HL-60 (cell line): ENCODE measurements at regions not wholly inside any gene's neighbourhood (a gene's known extent, or its start where the extent isn't known, plus 50 kb on each side); places are given as distances from the start of the nearest gene placed in this dataset.

Source experiments
- DNase-seq, 2 experiments: peaks; one replicate each; pipeline ENCODE4 v3.0.0-alpha.2; 2010 to 2020; ENCODE audit warnings: low read depth in 1 of 2, low spot score in 1 of 2
- H3K27ac ChIP-seq: fragments of 250-450 bp; sonication (Bioruptor Pico); replicated peaks from 2 replicates; pipeline ENCODE4 v1.5.1; 2020; ENCODE audit warnings: mild to moderate bottlenecking, moderate library complexity
- H3K27me3 ChIP-seq: fragments of 250-450 bp; sonication (Bioruptor Pico); 2 replicates; pipeline ENCODE4 v1.5.1; 2021; ENCODE audit warnings: mild to moderate bottlenecking, moderate library complexity; ENCODE audit not compliant: insufficient read depth, poor library complexity, severe bottlenecking
- H3K4me3 ChIP-seq: replicated peaks from 2 replicates; pipeline ENCODE4 v1.5.1; 2011; ENCODE audit warnings: mild to moderate bottlenecking, control low read depth, low read length; ENCODE audit not compliant: insufficient read depth
- GABPA ChIP-seq: IDR thresholded peaks from 2 replicates; pipeline ENCODE4 v1.6.1; 2012; ENCODE audit warnings: low read depth
- POLR2AphosphoS5 ChIP-seq: IDR thresholded peaks from 2 replicates; pipeline ENCODE4 v1.6.1; 2012; ENCODE audit warnings: low read depth
- SPI1 ChIP-seq: IDR thresholded peaks from 2 replicates; pipeline ENCODE4 v1.6.1; 2012; ENCODE audit warnings: low read depth, mild to moderate bottlenecking, borderline replicate concordance
- TF ChIP-seq, protein P1 (sequence below): IDR thresholded peaks from 2 replicates; pipeline ENCODE4 v1.6.1; 2012; ENCODE audit warnings: low read depth; ENCODE audit not compliant: insufficient replicate concordance
- TF ChIP-seq, protein P2 (sequence below): IDR thresholded peaks from one replicate; pipeline ENCODE4 v1.5.1; 2011; ENCODE audit warnings: low read length, control low read depth, inconsistent platforms; ENCODE audit not compliant: insufficient read depth

DNA sequence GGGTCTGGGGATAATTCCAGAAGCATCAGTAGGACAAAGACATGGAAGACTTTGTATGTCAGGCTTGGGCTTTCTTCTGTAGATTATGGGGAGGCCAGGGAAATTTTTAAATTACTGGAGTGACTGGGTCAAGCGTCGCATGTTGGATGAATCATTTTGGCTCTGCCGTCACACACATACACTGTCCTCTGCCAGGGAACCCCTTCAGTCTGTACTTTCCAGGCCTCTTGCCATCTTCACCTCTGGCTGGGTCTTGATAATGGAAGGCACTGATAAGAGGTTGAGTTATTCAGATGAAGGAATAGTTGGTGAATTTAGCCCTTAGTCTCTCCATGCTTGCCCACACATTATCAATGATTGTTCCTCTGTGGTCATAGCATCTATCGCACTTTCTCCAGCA, 895.1 kb upstream of the CELF4 start:
- no peak for DNase-seq
- TF ChIP-seq GABPA = no peak
- no peak for TF ChIP-seq SPI1
- Histone ChIP-seq H3K27me3 (no peaks in the 10 kb centered on the region), H3K27ac (no peak overlapping the region), H3K4me3 (no peak overlapping the region)

DNA sequence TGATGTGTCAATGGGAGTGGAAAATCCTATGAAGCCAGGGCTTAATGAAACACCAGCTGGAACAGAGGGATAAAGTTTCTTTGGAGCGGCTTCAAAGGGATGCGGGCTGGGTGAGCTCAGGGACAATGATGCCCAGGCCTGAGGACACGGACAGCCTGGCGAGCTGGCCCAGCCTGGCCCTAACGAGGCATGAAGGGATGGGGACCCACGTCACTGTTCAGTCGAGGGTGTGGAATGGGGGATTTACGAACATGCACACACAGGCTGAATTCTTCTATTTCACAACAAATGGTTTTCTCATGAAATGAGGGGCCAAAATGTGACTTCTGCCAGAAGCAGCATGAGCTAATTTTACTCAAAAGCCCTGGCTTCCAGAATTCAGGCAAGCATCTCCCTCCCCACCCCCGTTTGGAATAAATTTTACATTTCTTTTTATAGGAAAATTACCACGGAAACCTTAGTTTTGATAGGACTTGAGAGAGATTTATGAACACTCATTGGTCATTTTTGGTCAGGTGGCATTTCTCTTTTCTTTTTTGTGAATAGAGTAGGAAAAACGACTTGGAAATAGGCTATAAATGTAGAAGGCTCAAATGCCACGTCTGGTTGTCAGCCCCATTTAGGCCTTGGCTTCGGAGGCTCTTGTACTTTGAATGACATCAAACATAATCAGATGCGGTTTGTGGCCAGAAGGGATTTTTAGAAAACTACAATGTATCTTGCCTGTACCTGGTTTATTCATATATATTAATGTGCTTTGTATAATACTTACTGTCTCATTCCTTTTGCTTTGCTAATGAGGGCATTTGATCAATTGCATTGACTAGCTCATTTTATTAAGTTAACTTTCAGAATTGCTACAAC, 893.8 kb upstream of the CELF4 start:
- DNase-seq = no peak

GRCh38 chr18:38458698-38459097, 893.1 kb upstream of the CELF4 start:
- no peak for DNase-seq
- TF ChIP-seq POLR2AphosphoS5 (no peak), SPI1 (no peak), GABPA (no peak)
- TF ChIP-seq, protein P1, sequence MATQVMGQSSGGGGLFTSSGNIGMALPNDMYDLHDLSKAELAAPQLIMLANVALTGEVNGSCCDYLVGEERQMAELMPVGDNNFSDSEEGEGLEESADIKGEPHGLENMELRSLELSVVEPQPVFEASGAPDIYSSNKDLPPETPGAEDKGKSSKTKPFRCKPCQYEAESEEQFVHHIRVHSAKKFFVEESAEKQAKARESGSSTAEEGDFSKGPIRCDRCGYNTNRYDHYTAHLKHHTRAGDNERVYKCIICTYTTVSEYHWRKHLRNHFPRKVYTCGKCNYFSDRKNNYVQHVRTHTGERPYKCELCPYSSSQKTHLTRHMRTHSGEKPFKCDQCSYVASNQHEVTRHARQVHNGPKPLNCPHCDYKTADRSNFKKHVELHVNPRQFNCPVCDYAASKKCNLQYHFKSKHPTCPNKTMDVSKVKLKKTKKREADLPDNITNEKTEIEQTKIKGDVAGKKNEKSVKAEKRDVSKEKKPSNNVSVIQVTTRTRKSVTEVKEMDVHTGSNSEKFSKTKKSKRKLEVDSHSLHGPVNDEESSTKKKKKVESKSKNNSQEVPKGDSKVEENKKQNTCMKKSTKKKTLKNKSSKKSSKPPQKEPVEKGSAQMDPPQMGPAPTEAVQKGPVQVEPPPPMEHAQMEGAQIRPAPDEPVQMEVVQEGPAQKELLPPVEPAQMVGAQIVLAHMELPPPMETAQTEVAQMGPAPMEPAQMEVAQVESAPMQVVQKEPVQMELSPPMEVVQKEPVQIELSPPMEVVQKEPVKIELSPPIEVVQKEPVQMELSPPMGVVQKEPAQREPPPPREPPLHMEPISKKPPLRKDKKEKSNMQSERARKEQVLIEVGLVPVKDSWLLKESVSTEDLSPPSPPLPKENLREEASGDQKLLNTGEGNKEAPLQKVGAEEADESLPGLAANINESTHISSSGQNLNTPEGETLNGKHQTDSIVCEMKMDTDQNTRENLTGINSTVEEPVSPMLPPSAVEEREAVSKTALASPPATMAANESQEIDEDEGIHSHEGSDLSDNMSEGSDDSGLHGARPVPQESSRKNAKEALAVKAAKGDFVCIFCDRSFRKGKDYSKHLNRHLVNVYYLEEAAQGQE = no peak
- TF ChIP-seq, protein P2, sequence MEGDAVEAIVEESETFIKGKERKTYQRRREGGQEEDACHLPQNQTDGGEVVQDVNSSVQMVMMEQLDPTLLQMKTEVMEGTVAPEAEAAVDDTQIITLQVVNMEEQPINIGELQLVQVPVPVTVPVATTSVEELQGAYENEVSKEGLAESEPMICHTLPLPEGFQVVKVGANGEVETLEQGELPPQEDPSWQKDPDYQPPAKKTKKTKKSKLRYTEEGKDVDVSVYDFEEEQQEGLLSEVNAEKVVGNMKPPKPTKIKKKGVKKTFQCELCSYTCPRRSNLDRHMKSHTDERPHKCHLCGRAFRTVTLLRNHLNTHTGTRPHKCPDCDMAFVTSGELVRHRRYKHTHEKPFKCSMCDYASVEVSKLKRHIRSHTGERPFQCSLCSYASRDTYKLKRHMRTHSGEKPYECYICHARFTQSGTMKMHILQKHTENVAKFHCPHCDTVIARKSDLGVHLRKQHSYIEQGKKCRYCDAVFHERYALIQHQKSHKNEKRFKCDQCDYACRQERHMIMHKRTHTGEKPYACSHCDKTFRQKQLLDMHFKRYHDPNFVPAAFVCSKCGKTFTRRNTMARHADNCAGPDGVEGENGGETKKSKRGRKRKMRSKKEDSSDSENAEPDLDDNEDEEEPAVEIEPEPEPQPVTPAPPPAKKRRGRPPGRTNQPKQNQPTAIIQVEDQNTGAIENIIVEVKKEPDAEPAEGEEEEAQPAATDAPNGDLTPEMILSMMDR = no peak
- no peaks in the 10 kb centered on the region for H3K27me3 ChIP-seq
- H3K27ac ChIP-seq = no peak overlapping the region
- H3K4me3 ChIP-seq = no peak overlapping the region

More for the DNA sequence above, 893.8 kb upstream of the CELF4 start:
- TF ChIP-seq POLR2AphosphoS5 (no peak), GABPA (no peak), SPI1 (no peak)
- TF ChIP-seq, protein P2 = no peak
- TF ChIP-seq, protein P1 = no peak
- Histone ChIP-seq H3K27me3 (no peaks in the 10 kb centered on the region), H3K27ac (no peak overlapping the region), H3K4me3 (no peak overlapping the region)

GRCh38 chr18:38456253-38456652, 890.7 kb upstream of the CELF4 start:
- TF ChIP-seq, protein P1 = no peak
- TF ChIP-seq GABPA (no peak), SPI1 (no peak), POLR2AphosphoS5 (no peak)
- TF ChIP-seq, protein P2 = no peak
- no peaks in the 10 kb centered on the region for H3K27me3 ChIP-seq
- no peak overlapping the region for H3K27ac ChIP-seq
- H3K4me3 ChIP-seq = no peak overlapping the region
- DNase-seq = no peak
